HCT116 (cell line): ENCODE measurements at regions not wholly inside any gene's neighbourhood (a gene's known extent, or its start where the extent isn't known, plus 50 kb on each side); places are given as distances from the start of the nearest gene placed in this dataset.

Source experiments
- ATAC-seq: fragments of 200-7000 bp; cut with Tn5 transposase; 2 replicates; pipeline ENCODE4 v1.9.1; 2020; ENCODE audit warnings: mild to moderate bottlenecking, moderate library complexity
- BruUV-seq: library from RNA; stranded (reverse); fragments of 400-500 nt; replicated peaks from 2 replicates; lab custom pipeline; 2021; lab: Mats Ljungman, UMichigan
- CTCF ChIA-PET: fragments of 300-600 bp; sonication (Branson Sonifier 250); formaldehyde crosslinking; loops from one replicate; lab custom pipeline; 2021; ENCODE audit warnings: antibody characterized with exemption; lab: Charles Lee
- POLR2A ChIA-PET: fragments of 300-600, 350-600 bp; sonication (Branson Sonifier 250); formaldehyde crosslinking; loops from one replicate; lab custom pipeline; 2021; ENCODE audit warnings: antibody characterized with exemption; lab: Charles Lee
- RAD21 ChIA-PET, 2 experiments: fragments of 300-600 bp; sonication (Branson Sonifier 250); formaldehyde crosslinking; loops; one replicate each; lab custom pipeline; 2023; ENCODE audit warnings: low total read pairs in 2 of 2; ENCODE audit not compliant: uncharacterized antibody in 2 of 2, unreplicated experiment in 2 of 2, low non-redundant PET in 1 of 2; lab: Charles Lee
- DNase-seq: peaks from one replicate; pipeline ENCODE4 v3.0.0-alpha.2; 2010; ENCODE audit warnings: low read depth, low spot score
- H2AFZ ChIP-seq: fragments of 200-600 bp; shearing (Covaris generic), sonication (generic); 2 replicates; pipeline ENCODE4 v1.6.1; 2017; ENCODE audit warnings: low read depth, mixed run types, mixed read lengths, antibody characterized with exemption, low read length; ENCODE audit not compliant: poor library complexity, severe bottlenecking
- H3K27ac ChIP-seq: 2 replicates; pipeline ENCODE4 v1.5.1; 2012; ENCODE audit warnings: low read depth, low read length
- H3K27me3 ChIP-seq: fragments of 200-600 bp; sonication (generic); 2 replicates; pipeline ENCODE4 v1.6.1; 2016; ENCODE audit warnings: mixed run types, low read length, mixed read lengths; ENCODE audit not compliant: insufficient read depth
- H3K36me3 ChIP-seq, 2 experiments: fragments of 200-500 bp in 1 of 2; fragments of 200-600 bp in 1 of 2; sonication (Bioruptor generic) in 1 of 2; sonication (generic) in 1 of 2; 2 replicates each; pipeline versions ENCODE4 v1.5.1 to v1.6.1; 2014 to 2016; ENCODE audit warnings: low read length in 2 of 2, inconsistent platforms in 1 of 2, mixed read lengths in 1 of 2, mixed run types in 1 of 2; ENCODE audit not compliant: insufficient read depth in 2 of 2, control insufficient read depth in 1 of 2
- H3K4me1 ChIP-seq, 2 experiments: fragments of 200-600 bp in 1 of 2; sonication (generic) in 1 of 2; 2 replicates each; pipeline versions ENCODE4 v1.5.1 to v1.6.1; 2012 to 2017; ENCODE audit warnings: low read length in 2 of 2, inconsistent platforms in 1 of 2, mild to moderate bottlenecking in 1 of 2, mixed read lengths in 1 of 2, mixed run types in 1 of 2, moderate library complexity in 1 of 2; ENCODE audit not compliant: insufficient read depth in 2 of 2, control insufficient read depth in 1 of 2
- H3K4me2 ChIP-seq: fragments of 200-600 bp; sonication (generic); 2 replicates; pipeline ENCODE4 v1.6.1; 2017; ENCODE audit warnings: mixed run types, low read length, mixed read lengths
- H3K4me3 ChIP-seq, 2 experiments: fragments of 200-600 bp in 1 of 2; sonication (generic) in 1 of 2; replicated peaks in 1 of 2; 2 replicates each; pipeline ENCODE4 v1.5.1; 2011 to 2016; ENCODE audit warnings: low read length in 2 of 2, control low read depth in 1 of 2, low read depth in 1 of 2, mild to moderate bottlenecking in 1 of 2, mixed read lengths in 1 of 2, mixed run types in 1 of 2
- H3K79me2 ChIP-seq: fragments of 200-600 bp; sonication (generic); 2 replicates; pipeline ENCODE4 v1.6.1; 2017; ENCODE audit warnings: mild to moderate bottlenecking, mixed run types, low read length, moderate library complexity, mixed read lengths; ENCODE audit not compliant: insufficient read depth
- H3K9ac ChIP-seq: fragments of 200-600 bp; sonication (generic); 2 replicates; pipeline ENCODE4 v1.6.1; 2016; ENCODE audit warnings: low read length, mixed read lengths
- H3K9me2 ChIP-seq: fragments of 200-600 bp; sonication (generic), shearing (Covaris generic); 2 replicates; pipeline ENCODE4 v1.6.1; 2017; ENCODE audit warnings: mixed run types, mild to moderate bottlenecking, moderate library complexity; ENCODE audit not compliant: insufficient read depth
- H3K9me3 ChIP-seq, 2 experiments: fragments of 200-500 bp in 1 of 2; fragments of 200-600 bp in 1 of 2; sonication (Bioruptor generic) in 1 of 2; sonication (generic) in 1 of 2; 2 replicates each; pipeline ENCODE4 v1.6.1; 2014 to 2017; ENCODE audit warnings: low read length in 2 of 2, mixed read lengths in 2 of 2, inconsistent platforms in 1 of 2, low read depth in 1 of 2, mild to moderate bottlenecking in 1 of 2, mixed run types in 1 of 2, moderate library complexity in 1 of 2; ENCODE audit not compliant: control insufficient read depth in 1 of 2, insufficient read depth in 1 of 2
- H4K20me1 ChIP-seq: fragments of 200-600 bp; sonication (generic), shearing (Covaris generic); 2 replicates; pipeline ENCODE4 v1.6.1; 2017; ENCODE audit warnings: mixed run types, mild to moderate bottlenecking, moderate library complexity; ENCODE audit not compliant: insufficient read depth
- CBX3 ChIP-seq: IDR thresholded peaks from 2 replicates; pipeline ENCODE4 v1.6.1; 2012; ENCODE audit warnings: low read depth
- CEBPB ChIP-seq: IDR thresholded peaks from 2 replicates; pipeline ENCODE4 v1.6.1; 2012; ENCODE audit warnings: low read depth
- EZH2 ChIP-seq: fragments of 200-600 bp; sonication (generic); IDR thresholded peaks from 2 replicates; pipeline ENCODE4 v1.6.1; 2017; ENCODE audit warnings: antibody characterized with exemption, mixed run types
- EZH2phosphoT487 ChIP-seq: fragments of 200-600 bp; IDR thresholded peaks from 2 replicates; pipeline ENCODE4 v1.6.1; 2018; ENCODE audit warnings: antibody characterized with exemption, borderline replicate concordance
- JUND ChIP-seq: IDR thresholded peaks from 2 replicates; pipeline ENCODE4 v1.6.1; 2012
- POLR2A ChIP-seq: IDR thresholded peaks from 2 replicates; pipeline ENCODE4 v1.7.0; 2011; ENCODE audit warnings: borderline replicate concordance; ENCODE audit not compliant: insufficient read depth, insufficient read length; ENCODE audit errors: extremely low read depth
- POLR2AphosphoS5 ChIP-seq: IDR thresholded peaks from 2 replicates; pipeline ENCODE4 v1.6.1; 2011; ENCODE audit warnings: mild to moderate bottlenecking, low read depth, low read length, moderate library complexity
- RAD21 ChIP-seq: IDR thresholded peaks from 2 replicates; pipeline ENCODE4 v1.6.1; 2012; ENCODE audit warnings: low read depth, mild to moderate bottlenecking
- SIN3A ChIP-seq: IDR thresholded peaks from 2 replicates; pipeline ENCODE4 v1.6.1; 2012; ENCODE audit warnings: low read depth
- SP1 ChIP-seq: IDR thresholded peaks from 2 replicates; pipeline ENCODE4 v1.6.1; 2012; ENCODE audit warnings: low read depth
- SRF ChIP-seq: IDR thresholded peaks from 2 replicates; pipeline ENCODE4 v1.6.1; 2012; ENCODE audit warnings: low read depth
- TCF7L2 ChIP-seq: IDR thresholded peaks from 2 replicates; pipeline ENCODE4 v1.7.0; 2011; ENCODE audit warnings: borderline replicate concordance, inconsistent platforms; ENCODE audit not compliant: insufficient read depth, insufficient read length; ENCODE audit errors: extremely low read depth
- YY1 ChIP-seq: IDR thresholded peaks from 2 replicates; pipeline ENCODE4 v1.6.1; 2011; ENCODE audit warnings: low read length, low read depth, moderate library complexity, mild to moderate bottlenecking; ENCODE audit not compliant: insufficient replicate concordance; ENCODE audit errors: extremely low read depth
- ZFX ChIP-seq: fragments of 450-650 bp; IDR thresholded peaks from 2 replicates; pipeline ENCODE4 v1.6.1; 2017
- ZNF274 ChIP-seq: fragments of 200-500 bp; sonication (Bioruptor generic); IDR thresholded peaks from 2 replicates; pipeline ENCODE4 v1.6.1; 2014; ENCODE audit warnings: mild to moderate bottlenecking, low read depth, low read length, inconsistent platforms
- intact Hi-C: fragments of 100-400 bp; cut with micrococcal nuclease; formaldehyde crosslinking; loops from 2 replicates; pipeline ENCODE4 v1.10.0; 2022
- TF ChIP-seq, protein P1 (sequence below): IDR thresholded peaks from 2 replicates; pipeline ENCODE4 v1.6.1; 2012; ENCODE audit warnings: low read depth
- TF ChIP-seq, protein P2 (sequence below): IDR thresholded peaks from 2 replicates; pipeline ENCODE4 v1.6.1; 2011; ENCODE audit warnings: mild to moderate bottlenecking, low read length, moderate library complexity; ENCODE audit not compliant: insufficient replicate concordance; ENCODE audit errors: extremely low read depth
- TF ChIP-seq, protein P3 (sequence below), 3 experiments: fragments of 200-600 bp in 1 of 3; sonication (generic) in 1 of 3; IDR thresholded peaks in 2 of 3; conservative IDR thresholded peaks in 1 of 3; 2 replicates each; pipeline ENCODE4 v1.5.1; 2012 to 2017; ENCODE audit warnings: low read depth in 2 of 3, low read length in 2 of 3, antibody characterized with exemption in 1 of 3, borderline replicate concordance in 1 of 3, control low read depth in 1 of 3, mild to moderate bottlenecking in 1 of 3, mixed read lengths in 1 of 3, mixed run types in 1 of 3, moderate library complexity in 1 of 3; ENCODE audit not compliant: insufficient read depth in 1 of 3
- TF ChIP-seq, protein P4 (sequence below): IDR thresholded peaks from 2 replicates; pipeline ENCODE4 v1.6.1; 2012
- TF ChIP-seq, protein P5 (sequence below): IDR thresholded peaks from 2 replicates; pipeline ENCODE4 v1.6.1; 2012

DNA sequence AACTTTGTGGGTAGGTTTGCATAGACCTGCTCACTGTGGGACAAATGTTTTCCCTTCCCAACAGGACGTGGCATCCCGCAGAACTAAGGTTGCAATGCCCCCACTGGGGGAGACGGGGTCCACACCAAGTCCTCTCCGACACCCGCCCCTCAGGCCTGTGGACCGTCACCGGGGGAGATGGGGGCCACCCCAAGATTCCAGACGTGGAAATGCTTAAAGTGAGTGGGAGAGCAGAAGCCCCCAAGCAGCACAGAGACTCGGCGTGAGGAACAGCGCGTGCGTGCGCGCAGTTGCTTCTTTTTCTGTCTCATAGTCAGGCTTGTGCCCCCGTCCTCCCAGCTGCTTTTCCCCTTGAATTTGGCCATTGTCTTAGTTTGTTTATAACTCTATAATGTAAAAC is 826.3 kb upstream of the SALL3 start:
- CTCF ChIA-PET: no interaction called here
- BruUV-seq: no TSS peak

More for the DNA sequence above, 826.3 kb upstream of the SALL3 start:
- Histone ChIP-seq H3K4me2 (no peak overlapping the region), H3K9ac (no peak overlapping the region), H3K4me1 (no peaks in the 10 kb centered on the region), H3K9me3 (peaks cover 8 to 20% of the 10 kb centered on the region in 2 experiments; a peak in 3 of 4 replicates), H3K79me2 (no peaks in the 10 kb centered on the region), H3K4me3 (no peak overlapping the region), H3K27me3 (no peaks in the 10 kb centered on the region), H3K9me2 (no peaks in the 10 kb centered on the region)
- no peak for DNase-seq
- POLR2A ChIA-PET: no interaction called here
- RAD21 ChIA-PET: no interaction called here
- TF ChIP-seq, protein P1, sequence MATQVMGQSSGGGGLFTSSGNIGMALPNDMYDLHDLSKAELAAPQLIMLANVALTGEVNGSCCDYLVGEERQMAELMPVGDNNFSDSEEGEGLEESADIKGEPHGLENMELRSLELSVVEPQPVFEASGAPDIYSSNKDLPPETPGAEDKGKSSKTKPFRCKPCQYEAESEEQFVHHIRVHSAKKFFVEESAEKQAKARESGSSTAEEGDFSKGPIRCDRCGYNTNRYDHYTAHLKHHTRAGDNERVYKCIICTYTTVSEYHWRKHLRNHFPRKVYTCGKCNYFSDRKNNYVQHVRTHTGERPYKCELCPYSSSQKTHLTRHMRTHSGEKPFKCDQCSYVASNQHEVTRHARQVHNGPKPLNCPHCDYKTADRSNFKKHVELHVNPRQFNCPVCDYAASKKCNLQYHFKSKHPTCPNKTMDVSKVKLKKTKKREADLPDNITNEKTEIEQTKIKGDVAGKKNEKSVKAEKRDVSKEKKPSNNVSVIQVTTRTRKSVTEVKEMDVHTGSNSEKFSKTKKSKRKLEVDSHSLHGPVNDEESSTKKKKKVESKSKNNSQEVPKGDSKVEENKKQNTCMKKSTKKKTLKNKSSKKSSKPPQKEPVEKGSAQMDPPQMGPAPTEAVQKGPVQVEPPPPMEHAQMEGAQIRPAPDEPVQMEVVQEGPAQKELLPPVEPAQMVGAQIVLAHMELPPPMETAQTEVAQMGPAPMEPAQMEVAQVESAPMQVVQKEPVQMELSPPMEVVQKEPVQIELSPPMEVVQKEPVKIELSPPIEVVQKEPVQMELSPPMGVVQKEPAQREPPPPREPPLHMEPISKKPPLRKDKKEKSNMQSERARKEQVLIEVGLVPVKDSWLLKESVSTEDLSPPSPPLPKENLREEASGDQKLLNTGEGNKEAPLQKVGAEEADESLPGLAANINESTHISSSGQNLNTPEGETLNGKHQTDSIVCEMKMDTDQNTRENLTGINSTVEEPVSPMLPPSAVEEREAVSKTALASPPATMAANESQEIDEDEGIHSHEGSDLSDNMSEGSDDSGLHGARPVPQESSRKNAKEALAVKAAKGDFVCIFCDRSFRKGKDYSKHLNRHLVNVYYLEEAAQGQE: no peak
- TF ChIP-seq CEBPB (no peak), CBX3 (no peak), POLR2A (no peak), TCF7L2 (no peak), JUND (no peak), RAD21 (no peak), EZH2phosphoT487 (no peak), YY1 (no peak), SP1 (no peak), EZH2 (no peak), SIN3A (no peak), POLR2AphosphoS5 (no peak), ZNF274 (no peak), SRF (no peak), ZFX (no peak)
- TF ChIP-seq, protein P2, sequence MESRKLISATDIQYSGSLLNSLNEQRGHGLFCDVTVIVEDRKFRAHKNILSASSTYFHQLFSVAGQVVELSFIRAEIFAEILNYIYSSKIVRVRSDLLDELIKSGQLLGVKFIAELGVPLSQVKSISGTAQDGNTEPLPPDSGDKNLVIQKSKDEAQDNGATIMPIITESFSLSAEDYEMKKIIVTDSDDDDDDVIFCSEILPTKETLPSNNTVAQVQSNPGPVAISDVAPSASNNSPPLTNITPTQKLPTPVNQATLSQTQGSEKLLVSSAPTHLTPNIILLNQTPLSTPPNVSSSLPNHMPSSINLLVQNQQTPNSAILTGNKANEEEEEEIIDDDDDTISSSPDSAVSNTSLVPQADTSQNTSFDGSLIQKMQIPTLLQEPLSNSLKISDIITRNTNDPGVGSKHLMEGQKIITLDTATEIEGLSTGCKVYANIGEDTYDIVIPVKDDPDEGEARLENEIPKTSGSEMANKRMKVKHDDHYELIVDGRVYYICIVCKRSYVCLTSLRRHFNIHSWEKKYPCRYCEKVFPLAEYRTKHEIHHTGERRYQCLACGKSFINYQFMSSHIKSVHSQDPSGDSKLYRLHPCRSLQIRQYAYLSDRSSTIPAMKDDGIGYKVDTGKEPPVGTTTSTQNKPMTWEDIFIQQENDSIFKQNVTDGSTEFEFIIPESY: no peak
- TF ChIP-seq, protein P3, sequence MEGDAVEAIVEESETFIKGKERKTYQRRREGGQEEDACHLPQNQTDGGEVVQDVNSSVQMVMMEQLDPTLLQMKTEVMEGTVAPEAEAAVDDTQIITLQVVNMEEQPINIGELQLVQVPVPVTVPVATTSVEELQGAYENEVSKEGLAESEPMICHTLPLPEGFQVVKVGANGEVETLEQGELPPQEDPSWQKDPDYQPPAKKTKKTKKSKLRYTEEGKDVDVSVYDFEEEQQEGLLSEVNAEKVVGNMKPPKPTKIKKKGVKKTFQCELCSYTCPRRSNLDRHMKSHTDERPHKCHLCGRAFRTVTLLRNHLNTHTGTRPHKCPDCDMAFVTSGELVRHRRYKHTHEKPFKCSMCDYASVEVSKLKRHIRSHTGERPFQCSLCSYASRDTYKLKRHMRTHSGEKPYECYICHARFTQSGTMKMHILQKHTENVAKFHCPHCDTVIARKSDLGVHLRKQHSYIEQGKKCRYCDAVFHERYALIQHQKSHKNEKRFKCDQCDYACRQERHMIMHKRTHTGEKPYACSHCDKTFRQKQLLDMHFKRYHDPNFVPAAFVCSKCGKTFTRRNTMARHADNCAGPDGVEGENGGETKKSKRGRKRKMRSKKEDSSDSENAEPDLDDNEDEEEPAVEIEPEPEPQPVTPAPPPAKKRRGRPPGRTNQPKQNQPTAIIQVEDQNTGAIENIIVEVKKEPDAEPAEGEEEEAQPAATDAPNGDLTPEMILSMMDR (IDR thresholded peaks at IDR 0.05 in 2 of 3, conservative IDR thresholded peaks at IDR 0.05 in 1 of 3; ENCODE audit: borderline replicate concordance in 1 of 3, insufficient read depth in 1 of 3, low read depth in 2 of 3, low read length in 2 of 3): no peak
- TF ChIP-seq, protein P4, sequence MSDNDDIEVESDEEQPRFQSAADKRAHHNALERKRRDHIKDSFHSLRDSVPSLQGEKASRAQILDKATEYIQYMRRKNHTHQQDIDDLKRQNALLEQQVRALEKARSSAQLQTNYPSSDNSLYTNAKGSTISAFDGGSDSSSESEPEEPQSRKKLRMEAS: no peak
- TF ChIP-seq, protein P5, sequence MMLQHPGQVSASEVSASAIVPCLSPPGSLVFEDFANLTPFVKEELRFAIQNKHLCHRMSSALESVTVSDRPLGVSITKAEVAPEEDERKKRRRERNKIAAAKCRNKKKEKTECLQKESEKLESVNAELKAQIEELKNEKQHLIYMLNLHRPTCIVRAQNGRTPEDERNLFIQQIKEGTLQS: no peak
- TF ChIP-seq, all 23 proteins: peak for 0
- Histone ChIP-seq H4K20me1 (no peaks in the 10 kb centered on the region), H3K36me3 (no peaks in the 10 kb centered on the region), H2AFZ (no peak overlapping the region), H3K27ac (no peak overlapping the region)
- intact Hi-C loops: no loop called here
- no peak for ATAC-seq
